Psoas muscle (tissue), 7 donors: ENCODE measurements at regions not wholly inside any gene's neighbourhood (a gene's known extent, or its start where the extent isn't known, plus 50 kb on each side); places are given as distances from the start of the nearest gene placed in this dataset.

ENCODE experiments used
- ATAC-seq, 4 donors: fragments of 200-7000 bp; cut with Tn5 transposase; one replicate each; pipeline ENCODE4 v1.9.1; 2020; ENCODE audit warnings: moderate library complexity in 3 of 4, mild to moderate bottlenecking in 2 of 4
- DNase-seq, 2 donors: peaks; one replicate each; pipeline ENCODE4 v3.0.0-alpha.2; 2020
- H3K27ac ChIP-seq: fragments of 200-600 bp; one replicate; pipeline ENCODE4 v1.8.0; 2022
- H3K27me3 ChIP-seq, 3 donors: fragments of 200-600 bp in 1 of 3; one replicate each; pipeline versions ENCODE4 v1.6.1 to v1.8.0; 2013 to 2022; ENCODE audit warnings: low read length in 2 of 3, mild to moderate bottlenecking in 2 of 3, moderate library complexity in 1 of 3; ENCODE audit not compliant: insufficient read depth in 3 of 3
- H3K36me3 ChIP-seq, 2 donors: fragments of 200-600 bp in 1 of 2; one replicate each; pipeline versions ENCODE4 v1.6.1 to v1.8.0; 2013 to 2022; ENCODE audit warnings: low read depth in 1 of 2, mild to moderate bottlenecking in 1 of 2, moderate library complexity in 1 of 2; ENCODE audit not compliant: insufficient read depth in 1 of 2
- H3K4me1 ChIP-seq: fragments of 200-600 bp; one replicate; pipeline ENCODE4 v1.8.0; 2022
- H3K4me3 ChIP-seq: fragments of 200-600 bp; one replicate; pipeline ENCODE4 v1.8.0; 2022; ENCODE audit warnings: mild to moderate bottlenecking
- H3K9me3 ChIP-seq: fragments of 200-600 bp; one replicate; pipeline ENCODE4 v1.8.0; 2022
- CTCF ChIP-seq: fragments of 200-600 bp; IDR thresholded peaks from one replicate; pipeline ENCODE4 v1.8.0; 2022; ENCODE audit warnings: antibody characterized with exemption
- WGBS, 3 donors: extraction: QIAGEN DNeasy Blood & Tissue Kit; methylation state at CpG; one replicate each; pipeline versions ENCODE4 v1.1.6 to v1.1.7; 2013; 5-methylcytosine and 5-hydroxymethylcytosine counted together
- intact Hi-C, 2 donors: fragments of 100-400 bp; cut with DNase I; formaldehyde crosslinking; loops; one replicate each; pipeline versions ENCODE4 v1.11.0 to v1.14.2; 2022
- donor health status: healthy with polysubstance abuse.
- donor health status: DM: no; HTN: no; CAD: no; lungs with moderate emphysema.
- donor health status: Bipolar disorder and iron deficiency.
- donor health status: healthy.
- donor health status: DM: yes; HTN: yes; CAD: no.
- donor health status: DM: no; HTN: no; CAD: no.
- donor health status: DM: yes; HTN: yes; CAD: no.

GRCh38 chr10:117899181-117899683 is 147.5 kb downstream of the RAB11FIP2 start:
- no peak for TF ChIP-seq CTCF
- Histone ChIP-seq H3K27me3 (peaks cover 0 to 4% (median under 1%) of the 10 kb centered on the region in 3 donors), H3K4me3 (no peak overlapping the region), H3K27ac (no peak overlapping the region), H3K9me3 (no peaks in the 10 kb centered on the region), H3K36me3 (no peaks in the 10 kb centered on the region), H3K4me1 (no peaks in the 10 kb centered on the region)
- no peak for ATAC-seq
- WGBS, 3 donors = 21 to 55% (median 23%) methylated on average over 2 of the region's 2 CpGs
- DNase-seq = no peak
- intact Hi-C loops = no loop called here

- Histone ChIP-seq H3K4me1 (no peaks in the 10 kb centered on the region), H3K27ac (no peak overlapping the region), H3K36me3 (no peaks in the 10 kb centered on the region), H3K4me3 (no peak overlapping the region), H3K9me3 (no peaks in the 10 kb centered on the region), H3K27me3 (peaks cover 0 to 4% (median 0%) of the 10 kb centered on the region in 3 donors)
- intact Hi-C loops = no loop called here
- WGBS, 3 donors = 47 to 58% (median 49%) methylated on average over 3 of the region's 3 CpGs
- no peak for DNase-seq
- TF ChIP-seq CTCF = no peak
- ATAC-seq = no peak
Observed at GRCh38 chr10:117900280-117900679, 146.5 kb downstream of the RAB11FIP2 start.

- Histone ChIP-seq H3K4me1 (no peaks in the 10 kb centered on the region), H3K4me3 (no peak overlapping the region), H3K9me3 (no peaks in the 10 kb centered on the region), H3K36me3 (no peaks in the 10 kb centered on the region), H3K27ac (no peak overlapping the region), H3K27me3 (peaks cover 0 to 2% (median 0%) of the 10 kb centered on the region in 3 donors)
- intact Hi-C loops = no loop called here
- DNase-seq (no peak), ATAC-seq (no peak)
- 46 to 71% (median 67%) methylated on average over 2 of the region's 2 CpGs for WGBS, 3 donors
- no peak for TF ChIP-seq CTCF
Observed at GRCh38 chr10:117903854-117904253, 142.9 kb downstream of the RAB11FIP2 start.

- DNase-seq (no peak), ATAC-seq (no peak)
- intact Hi-C loops = no loop called here
- no peaks in the 10 kb centered on the region for H3K9me3 ChIP-seq
- H3K4me1 ChIP-seq = no peaks in the 10 kb centered on the region
- no peaks in the 10 kb centered on the region for H3K36me3 ChIP-seq
- TF ChIP-seq CTCF = no peak
- whole genome bisulfite sequencing, 3 donors = 71 to 86% (median 84%) methylated on average over 1 of the region's 1 CpG
- H3K27me3 ChIP-seq = peaks cover 0 to 2% (median 0%) of the 10 kb centered on the region in 3 donors
- no peak overlapping the region for H3K4me3 ChIP-seq
- H3K27ac ChIP-seq = no peak overlapping the region
Observed at GRCh38 chr10:117905404-117905803, 141.3 kb downstream of the RAB11FIP2 start.

GRCh38 chr10:117911684-117912083 is 135.1 kb downstream of the RAB11FIP2 start:
- Histone ChIP-seq H3K27me3 (no peaks in the 10 kb centered on the region), H3K27ac (no peak overlapping the region), H3K36me3 (no peaks in the 10 kb centered on the region), H3K4me1 (no peaks in the 10 kb centered on the region), H3K4me3 (no peak overlapping the region), H3K9me3 (no peaks in the 10 kb centered on the region)
- ATAC-seq (no peak), DNase-seq (no peak)
- intact Hi-C loops = no loop called here
- no peak for TF ChIP-seq CTCF
- WGBS, 3 donors = 54 to 69% (median 55%) methylated on average over 2 of the region's 2 CpGs
